Astrocyte (in vitro differentiated cells and primary cell): ENCODE measurements at regions not wholly inside any gene's neighbourhood (a gene's known extent, or its start where the extent isn't known, plus 50 kb on each side); places are given as distances from the start of the nearest gene placed in this dataset.

Experiments
- DNase-seq: peaks from one replicate; pipeline ENCODE4 v3.0.0-alpha.2; 2010; ENCODE audit warnings: low read depth
- FAIRE-seq: peaks from 2 replicates; lab custom pipeline; 2011; peaks lifted over from hg19 to GRCh38; lab: Jason Lieb, UNC
- H2AFZ ChIP-seq: 2 replicates; pipeline ENCODE4 v1.6.0; 2012; ENCODE audit warnings: low read depth, low read length, inconsistent platforms
- H3K27ac ChIP-seq: 2 replicates; pipeline ENCODE4 v1.5.1; 2011; ENCODE audit warnings: low read depth, low read length, inconsistent platforms
- H3K27me3 ChIP-seq: 2 replicates; pipeline ENCODE4 v1.6.0; 2011; ENCODE audit warnings: low read length, inconsistent platforms; ENCODE audit not compliant: insufficient read depth
- H3K36me3 ChIP-seq: 2 replicates; pipeline ENCODE4 v1.5.1; 2011; ENCODE audit warnings: low read length, inconsistent platforms; ENCODE audit not compliant: insufficient read depth
- H3K4me1 ChIP-seq: 2 replicates; pipeline ENCODE4 v1.5.1; 2011; ENCODE audit warnings: low read length, inconsistent platforms; ENCODE audit not compliant: insufficient read depth
- H3K4me2 ChIP-seq: 2 replicates; pipeline ENCODE4 v1.6.0; 2012; ENCODE audit warnings: low read length, inconsistent platforms
- H3K4me3 ChIP-seq: 2 replicates; pipeline ENCODE4 v1.5.1; 2011; ENCODE audit warnings: low read depth, mild to moderate bottlenecking, low read length, inconsistent platforms; ENCODE audit not compliant: insufficient read depth
- H3K79me2 ChIP-seq: 2 replicates; pipeline ENCODE4 v1.6.0; 2012; ENCODE audit warnings: mild to moderate bottlenecking, low read length, inconsistent platforms; ENCODE audit not compliant: insufficient read depth
- H3K9ac ChIP-seq: 2 replicates; pipeline ENCODE4 v1.6.0; 2012; ENCODE audit warnings: mild to moderate bottlenecking, low read length, inconsistent platforms
- H3K9me3 ChIP-seq: 2 replicates; pipeline ENCODE4 v1.5.1; 2012; ENCODE audit warnings: low read depth, mild to moderate bottlenecking, low read length, inconsistent platforms; ENCODE audit not compliant: insufficient read depth
- H4K20me1 ChIP-seq: 2 replicates; pipeline ENCODE4 v1.6.0; 2012; ENCODE audit warnings: low read length, inconsistent platforms; ENCODE audit not compliant: insufficient read depth
- H3K27ac Mint-ChIP-seq: one replicate; pipeline ENCODE4 v1.8.0; 2021; ENCODE audit warnings: mild to moderate bottlenecking, mixed read lengths; ENCODE audit not compliant: unreplicated experiment
- H3K27me3 Mint-ChIP-seq: one replicate; pipeline ENCODE4 v1.8.0; 2021; ENCODE audit warnings: low read depth, mixed read lengths; ENCODE audit not compliant: unreplicated experiment
- H3K36me3 Mint-ChIP-seq: one replicate; pipeline ENCODE4 v1.8.0; 2021; ENCODE audit warnings: low read depth, mixed read lengths; ENCODE audit not compliant: unreplicated experiment
- H3K4me1 Mint-ChIP-seq: one replicate; pipeline ENCODE4 v1.8.0; 2021; ENCODE audit warnings: low read depth, mixed read lengths; ENCODE audit not compliant: unreplicated experiment
- H3K4me3 Mint-ChIP-seq: one replicate; pipeline ENCODE4 v1.8.0; 2021; ENCODE audit warnings: mild to moderate bottlenecking, moderate library complexity, mixed read lengths; ENCODE audit not compliant: unreplicated experiment
- H3K9me3 Mint-ChIP-seq: one replicate; pipeline ENCODE4 v1.8.0; 2021; ENCODE audit warnings: mild to moderate bottlenecking, mixed read lengths; ENCODE audit not compliant: unreplicated experiment
- CTCF ChIP-seq: IDR thresholded peaks from 2 replicates; pipeline ENCODE4 v1.5.1; 2011; ENCODE audit warnings: low read depth, mild to moderate bottlenecking, inconsistent platforms, low read length, moderate library complexity; ENCODE audit not compliant: insufficient read depth
- EZH2 ChIP-seq: IDR thresholded peaks from 2 replicates; pipeline ENCODE4 v1.6.1; 2012; ENCODE audit warnings: mild to moderate bottlenecking, low read length, inconsistent platforms; ENCODE audit not compliant: insufficient read depth

- no peak for DNase-seq
- H3K9me3 ChIP-seq = no peaks in the 10 kb centered on the region
Measured at GRCh38 chr2:129803871-129804270, 175.6 kb upstream of the RAB6C start.

DNA sequence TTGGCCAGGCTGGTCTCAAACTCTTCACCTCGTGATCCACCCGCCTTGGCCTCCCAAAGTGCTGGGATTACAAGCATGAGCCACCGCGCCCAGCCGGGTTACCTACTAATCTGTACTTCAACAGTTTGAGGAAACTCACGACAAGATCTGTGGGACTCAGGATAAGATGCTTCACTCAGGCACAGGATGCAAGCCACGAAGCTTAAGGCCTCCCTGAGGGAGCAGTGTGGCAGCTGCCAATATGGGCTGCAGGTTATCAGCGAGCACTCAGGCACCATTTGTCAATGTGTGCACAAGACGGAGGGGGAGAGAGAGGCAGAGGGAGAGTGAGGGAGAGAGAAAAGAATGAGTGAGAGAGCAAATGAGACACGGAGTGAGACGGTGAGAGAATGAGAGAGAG, 173.6 kb upstream of the RAB6C start:
- H3K27me3 ChIP-seq = no peaks in the 10 kb centered on the region
- no peak overlapping the region for H3K27ac Mint-ChIP-seq
- peaks cover 4% of the 10 kb centered on the region for H3K27me3 Mint-ChIP-seq
- H3K4me1 ChIP-seq = peaks cover 9% of the 10 kb centered on the region
- no peaks in the 10 kb centered on the region for H3K9me3 Mint-ChIP-seq
- H3K36me3 Mint-ChIP-seq = no peaks in the 10 kb centered on the region
- no peaks in the 10 kb centered on the region for H4K20me1 ChIP-seq
- peaks cover 6% of the 10 kb centered on the region for H3K4me1 Mint-ChIP-seq
- DNase-seq = no peak
- no peak overlapping the region for H3K4me2 ChIP-seq
- H3K4me3 Mint-ChIP-seq = no peak overlapping the region
- H2AFZ ChIP-seq = no peak overlapping the region
- no peak overlapping the region for H3K4me3 ChIP-seq
- TF ChIP-seq CTCF (no peak), EZH2 (no peak)
- H3K9ac ChIP-seq = no peak overlapping the region
- FAIRE-seq = no peak
- no peaks in the 10 kb centered on the region for H3K36me3 ChIP-seq
- no peak overlapping the region for H3K27ac ChIP-seq
- H3K79me2 ChIP-seq = no peaks in the 10 kb centered on the region
- no peaks in the 10 kb centered on the region for H3K9me3 ChIP-seq

More at GRCh38 chr2:129803871-129804270, 175.6 kb upstream of the RAB6C start:
- no peak overlapping the region for H3K27ac ChIP-seq
- H3K79me2 ChIP-seq = no peaks in the 10 kb centered on the region
- no peaks in the 10 kb centered on the region for H3K36me3 Mint-ChIP-seq
- TF ChIP-seq CTCF = no peak
- no peak for TF ChIP-seq EZH2
- H3K4me1 Mint-ChIP-seq = peaks cover 6% of the 10 kb centered on the region
- peaks cover 4% of the 10 kb centered on the region for H3K27me3 Mint-ChIP-seq
- no peaks in the 10 kb centered on the region for H4K20me1 ChIP-seq
- H3K27ac Mint-ChIP-seq = no peak overlapping the region
- no peak overlapping the region for H3K4me2 ChIP-seq
- no peaks in the 10 kb centered on the region for H3K36me3 ChIP-seq
- H3K27me3 ChIP-seq = no peaks in the 10 kb centered on the region
- no peak overlapping the region for H3K4me3 ChIP-seq
- H3K4me1 ChIP-seq = peaks cover 9% of the 10 kb centered on the region
- H3K9me3 Mint-ChIP-seq = no peaks in the 10 kb centered on the region
- no peak overlapping the region for H3K4me3 Mint-ChIP-seq
- H2AFZ ChIP-seq = no peak overlapping the region
- FAIRE-seq = no peak
- H3K9ac ChIP-seq = no peak overlapping the region

DNA sequence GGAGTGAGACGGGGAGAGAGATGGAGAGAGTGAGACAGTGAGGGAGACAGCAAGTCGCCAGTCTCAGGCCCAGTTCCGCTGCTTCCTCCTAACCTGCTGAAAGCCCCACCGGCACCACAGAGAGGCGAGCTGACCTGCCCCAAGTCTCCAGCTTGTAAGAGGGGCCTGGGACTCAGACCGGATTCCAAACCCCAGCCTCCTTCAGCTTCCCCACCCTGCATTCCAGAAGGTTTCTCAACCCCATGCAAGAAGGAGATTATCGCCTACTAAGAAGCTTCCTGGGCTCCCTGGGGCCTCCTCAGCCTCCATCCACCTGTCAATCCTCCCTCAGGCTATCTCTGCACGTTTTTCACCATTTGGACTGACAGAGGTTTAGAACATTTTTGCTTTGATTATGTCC, 173.1 kb upstream of the RAB6C start:
- DNase-seq (no peak), FAIRE-seq (no peak)
- Histone ChIP-seq H4K20me1 (no peaks in the 10 kb centered on the region), H3K36me3 (no peaks in the 10 kb centered on the region), H3K79me2 (no peaks in the 10 kb centered on the region), H3K9me3 (no peaks in the 10 kb centered on the region), H3K4me3 (no peak overlapping the region), H3K9ac (no peak overlapping the region), H2AFZ (no peak overlapping the region), H3K27ac (no peak overlapping the region), H3K4me1 (peaks cover 9% of the 10 kb centered on the region), H3K4me2 (no peak overlapping the region), H3K27me3 (no peaks in the 10 kb centered on the region)
- Mint-ChIP-seq H3K9me3 (no peaks in the 10 kb centered on the region), H3K4me1 (peaks cover 6% of the 10 kb centered on the region), H3K36me3 (no peaks in the 10 kb centered on the region), H3K27me3 (peaks cover 4% of the 10 kb centered on the region), H3K27ac (no peak overlapping the region), H3K4me3 (no peak overlapping the region)
- no peak for TF ChIP-seq CTCF
- no peak for TF ChIP-seq EZH2
